ENCODE measurements at regions not wholly inside any gene's neighbourhood (a gene's known extent, or its start where the extent isn't known, plus 50 kb on each side); places are given as distances from the start of the nearest gene placed in this dataset.
A peak's percentile ranks its signal among the peaks of the same experiment; 100 is the strongest.

DNA sequence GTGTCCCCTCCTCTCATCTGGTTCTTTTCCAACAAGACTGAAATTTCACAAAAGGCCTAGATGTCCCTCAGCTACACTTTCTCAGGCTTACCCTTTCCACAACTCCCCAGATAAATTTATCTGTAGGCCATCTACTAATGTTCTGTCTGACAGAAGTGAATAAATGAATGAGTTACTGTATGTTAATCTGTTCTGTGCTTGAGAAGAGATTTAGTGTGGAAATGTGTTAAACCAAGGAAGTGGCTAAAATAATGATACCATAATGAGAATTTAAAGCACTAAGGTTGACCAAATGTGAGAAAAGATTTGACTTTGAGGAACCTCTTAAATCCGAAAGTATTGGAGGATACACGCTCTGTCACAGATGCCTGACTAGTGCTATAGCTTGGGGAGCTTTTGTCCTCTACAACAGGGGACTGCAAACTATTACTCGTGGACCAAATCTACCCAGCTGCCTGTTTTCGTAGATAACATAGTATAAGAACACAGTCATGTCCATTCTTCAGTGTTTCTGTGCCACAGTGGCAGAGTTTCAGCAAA, 74.8 kb upstream of the P2RY1 start:
- no peak overlapping the region for H3K4me3 Mint-ChIP-seq
- peaks cover 0 to 10% (median 5%) of the 10 kb centered on the region in 8 donors for H3K9me3 Mint-ChIP-seq
- POLR2A ChIA-PET (ENCODE audit: partially characterized antibody) = no interaction called here
- H3K9me3 ChIP-seq (ENCODE audit: control insufficient read depth in 1 of 2, low read length in 2 of 2) = no peaks in the 10 kb centered on the region
- no peak overlapping the region for H3K27ac ChIP-seq (ENCODE audit: low read depth, low read length)
- H3K36me3 Mint-ChIP-seq = no peaks in the 10 kb centered on the region
- H3K27me3 ChIP-seq (ENCODE audit: insufficient read depth, low read length) = no peaks in the 10 kb centered on the region
- H3K4me1 ChIP-seq (ENCODE audit: insufficient read depth, low read length) = no peaks in the 10 kb centered on the region
- no peaks in the 10 kb centered on the region for H3K36me3 ChIP-seq (ENCODE audit: insufficient read depth, low read length)
- H3K27me3 Mint-ChIP-seq = peaks cover 0 to 3% of the 10 kb centered on the region in 2 donors
- H3K4me3 ChIP-seq (ENCODE audit: low read length in 2 of 2) = no peak overlapping the region
- intact Hi-C loops (cut with micrococcal nuclease) = no loop called here
- H3K4me1 Mint-ChIP-seq = no peaks in the 10 kb centered on the region
- H3K27ac Mint-ChIP-seq = no peak overlapping the region
- no peak for DNase-seq
- CTCF ChIA-PET (ENCODE audit: partially characterized antibody) = no interaction called here

- POLR2A ChIA-PET (ENCODE audit: partially characterized antibody) = no interaction called here
- intact Hi-C loops (cut with micrococcal nuclease) = no loop called here
- no peaks in the 10 kb centered on the region for H3K27me3 ChIP-seq (ENCODE audit: insufficient read depth, low read length)
- no peak overlapping the region for H3K27ac ChIP-seq (ENCODE audit: low read depth, low read length)
- DNase-seq = no peak
- H3K4me3 ChIP-seq (ENCODE audit: low read length in 2 of 2) = no peak overlapping the region
- Mint-ChIP-seq H3K9me3 (peaks cover 0 to 11% (median 6%) of the 10 kb centered on the region in 8 donors), H3K36me3 (no peaks in the 10 kb centered on the region), H3K4me1 (no peaks in the 10 kb centered on the region), H3K4me3 (no peak overlapping the region), H3K27me3 (peaks cover 0 to 3% of the 10 kb centered on the region in 2 donors), H3K27ac (no peak overlapping the region)
- H3K36me3 ChIP-seq (ENCODE audit: insufficient read depth, low read length) = no peaks in the 10 kb centered on the region
- H3K4me1 ChIP-seq (ENCODE audit: insufficient read depth, low read length) = no peaks in the 10 kb centered on the region
- no peaks in the 10 kb centered on the region for H3K9me3 ChIP-seq (ENCODE audit: control insufficient read depth in 1 of 2, low read length in 2 of 2)
- CTCF ChIA-PET (ENCODE audit: partially characterized antibody) = no interaction called here
Observed at GRCh38 chr3:152760591-152760990, 74.3 kb upstream of the P2RY1 start.

DNA sequence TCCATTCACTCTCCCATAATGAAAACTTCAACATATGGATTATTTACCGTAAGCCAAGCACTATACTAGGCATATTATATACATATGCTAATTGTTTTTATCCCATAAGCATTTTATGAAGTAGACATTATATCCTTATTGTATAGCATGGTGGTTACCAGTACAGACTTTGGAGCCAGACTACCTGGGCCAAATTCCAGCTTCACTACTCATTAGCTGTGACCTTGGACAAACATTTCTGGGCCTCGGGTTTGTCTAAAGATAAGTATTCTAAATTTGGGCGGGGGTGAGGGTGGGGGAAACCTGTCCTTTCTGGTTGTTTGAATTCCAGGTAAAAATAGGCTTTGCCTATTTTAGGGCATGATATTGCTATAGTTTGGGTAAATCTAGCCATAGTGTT, 66.5 kb upstream of the P2RY1 start:
- Histone ChIP-seq H3K4me3 (ENCODE audit: low read length in 2 of 2) (no peak overlapping the region), H3K36me3 (ENCODE audit: insufficient read depth, low read length) (no peaks in the 10 kb centered on the region), H3K27me3 (ENCODE audit: insufficient read depth, low read length) (no peaks in the 10 kb centered on the region), H3K27ac (ENCODE audit: low read depth, low read length) (no peak overlapping the region), H3K4me1 (ENCODE audit: insufficient read depth, low read length) (no peaks in the 10 kb centered on the region), H3K9me3 (ENCODE audit: control insufficient read depth in 1 of 2, low read length in 2 of 2) (no peaks in the 10 kb centered on the region)
- POLR2A ChIA-PET (ENCODE audit: partially characterized antibody) = no interaction called here
- no peaks in the 10 kb centered on the region for H3K36me3 Mint-ChIP-seq
- no peaks in the 10 kb centered on the region for H3K4me1 Mint-ChIP-seq
- H3K27ac Mint-ChIP-seq = no peak overlapping the region
- DNase-seq = no peak
- H3K27me3 Mint-ChIP-seq = no peaks in the 10 kb centered on the region
- CTCF ChIA-PET (ENCODE audit: partially characterized antibody) = no interaction called here
- peaks cover 0 to 12% (median 5%) of the 10 kb centered on the region in 8 donors for H3K9me3 Mint-ChIP-seq
- H3K4me3 Mint-ChIP-seq = no peak overlapping the region
- intact Hi-C loops (cut with micrococcal nuclease) = no loop called here

DNA sequence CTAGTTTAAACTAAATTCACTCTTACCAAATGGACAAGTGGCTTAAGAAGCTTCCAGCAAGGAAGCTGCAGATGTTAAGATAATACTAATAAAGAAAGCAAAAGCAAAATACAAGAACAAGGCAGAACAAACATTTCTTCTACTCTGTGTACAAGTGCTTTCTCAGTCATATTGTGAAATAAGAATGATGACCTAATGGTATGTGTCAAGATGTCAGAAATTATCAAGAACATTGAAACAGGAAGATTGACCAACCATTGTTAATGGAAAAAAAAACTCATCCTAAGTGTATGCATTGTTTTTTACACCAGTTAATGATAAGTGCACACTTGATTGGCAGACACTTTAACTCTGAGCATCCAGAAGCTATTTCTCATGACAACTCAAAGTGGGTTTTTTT, 65.4 kb upstream of the P2RY1 start:
- Histone ChIP-seq H3K27me3 (ENCODE audit: insufficient read depth, low read length) (no peaks in the 10 kb centered on the region), H3K27ac (ENCODE audit: low read depth, low read length) (no peak overlapping the region), H3K4me3 (ENCODE audit: low read length in 2 of 2) (no peak overlapping the region), H3K9me3 (ENCODE audit: control insufficient read depth in 1 of 2, low read length in 2 of 2) (no peaks in the 10 kb centered on the region), H3K36me3 (ENCODE audit: insufficient read depth, low read length) (no peaks in the 10 kb centered on the region), H3K4me1 (ENCODE audit: insufficient read depth, low read length) (no peaks in the 10 kb centered on the region)
- intact Hi-C loops (cut with micrococcal nuclease) = no loop called here
- Mint-ChIP-seq H3K27ac (no peak overlapping the region), H3K36me3 (no peaks in the 10 kb centered on the region), H3K9me3 (peaks cover 0 to 8% (median 3%) of the 10 kb centered on the region in 8 donors), H3K4me3 (no peak overlapping the region), H3K4me1 (no peaks in the 10 kb centered on the region), H3K27me3 (no peaks in the 10 kb centered on the region)
- CTCF ChIA-PET (ENCODE audit: partially characterized antibody) = no interaction called here
- no peak for DNase-seq
- POLR2A ChIA-PET (ENCODE audit: partially characterized antibody) = no interaction called here

GRCh38 chr3:152770296-152770695, 64.6 kb upstream of the P2RY1 start:
- ChIA-PET CTCF (ENCODE audit: partially characterized antibody) (no interaction called here), POLR2A (ENCODE audit: partially characterized antibody) (no interaction called here)
- DNase-seq = no peak

GRCh38 chr3:152771120-152771519, 63.8 kb upstream of the P2RY1 start:
- H3K4me1 ChIP-seq (ENCODE audit: insufficient read depth, low read length) = no peaks in the 10 kb centered on the region
- intact Hi-C loops (cut with micrococcal nuclease) = no loop called here
- CTCF ChIA-PET (ENCODE audit: partially characterized antibody) = no interaction called here
- H3K27me3 ChIP-seq (ENCODE audit: insufficient read depth, low read length) = no peaks in the 10 kb centered on the region
- Mint-ChIP-seq H3K27ac (no peak overlapping the region), H3K4me1 (no peaks in the 10 kb centered on the region), H3K4me3 (no peak overlapping the region), H3K9me3 (peaks cover 0 to 4% (median 0%) of the 10 kb centered on the region in 8 donors), H3K27me3 (no peaks in the 10 kb centered on the region), H3K36me3 (no peaks in the 10 kb centered on the region)
- H3K36me3 ChIP-seq (ENCODE audit: insufficient read depth, low read length) = no peaks in the 10 kb centered on the region
- H3K27ac ChIP-seq (ENCODE audit: low read depth, low read length) = no peak overlapping the region
- no peak overlapping the region for H3K4me3 ChIP-seq (ENCODE audit: low read length in 2 of 2)
- no peak for DNase-seq
- POLR2A ChIA-PET (ENCODE audit: partially characterized antibody) = no interaction called here
- H3K9me3 ChIP-seq (ENCODE audit: control insufficient read depth in 1 of 2, low read length in 2 of 2) = no peaks in the 10 kb centered on the region

More at GRCh38 chr3:152770296-152770695, 64.6 kb upstream of the P2RY1 start:
- no peaks in the 10 kb centered on the region for H3K9me3 ChIP-seq (ENCODE audit: control insufficient read depth in 1 of 2, low read length in 2 of 2)
- no peak overlapping the region for H3K27ac ChIP-seq (ENCODE audit: low read depth, low read length)
- Mint-ChIP-seq H3K36me3 (no peaks in the 10 kb centered on the region), H3K27me3 (no peaks in the 10 kb centered on the region), H3K4me3 (no peak overlapping the region), H3K27ac (no peak overlapping the region), H3K4me1 (no peaks in the 10 kb centered on the region), H3K9me3 (peaks cover 0 to 4% (median 1%) of the 10 kb centered on the region in 8 donors)
- H3K4me3 ChIP-seq (ENCODE audit: low read length in 2 of 2) = no peak overlapping the region
- no peaks in the 10 kb centered on the region for H3K4me1 ChIP-seq (ENCODE audit: insufficient read depth, low read length)
- intact Hi-C loops (cut with micrococcal nuclease) = no loop called here
- H3K36me3 ChIP-seq (ENCODE audit: insufficient read depth, low read length) = no peaks in the 10 kb centered on the region
- H3K27me3 ChIP-seq (ENCODE audit: insufficient read depth, low read length) = no peaks in the 10 kb centered on the region

GRCh38 chr3:152772674-152773225, 62.2 kb upstream of the P2RY1 start:
- intact Hi-C loops (cut with micrococcal nuclease) = no loop called here
- no peaks in the 10 kb centered on the region for H3K36me3 Mint-ChIP-seq
- H3K27me3 Mint-ChIP-seq = no peaks in the 10 kb centered on the region
- no peak overlapping the region for H3K27ac Mint-ChIP-seq
- H3K27me3 ChIP-seq (ENCODE audit: insufficient read depth, low read length) = no peaks in the 10 kb centered on the region
- H3K4me3 Mint-ChIP-seq = no peak overlapping the region
- no peaks in the 10 kb centered on the region for H3K4me1 Mint-ChIP-seq
- H3K4me3 ChIP-seq (ENCODE audit: low read length in 2 of 2) = no peak overlapping the region
- no peak for DNase-seq
- H3K27ac ChIP-seq (ENCODE audit: low read depth, low read length) = no peak overlapping the region
- ChIA-PET POLR2A (ENCODE audit: partially characterized antibody) (no interaction called here), CTCF (ENCODE audit: partially characterized antibody) (no interaction called here)
- H3K9me3 Mint-ChIP-seq = peaks cover 0 to 6% (median 0%) of the 10 kb centered on the region in 8 donors
- no peaks in the 10 kb centered on the region for H3K9me3 ChIP-seq (ENCODE audit: control insufficient read depth in 1 of 2, low read length in 2 of 2)
- H3K4me1 ChIP-seq (ENCODE audit: insufficient read depth, low read length) = no peaks in the 10 kb centered on the region
- H3K36me3 ChIP-seq (ENCODE audit: insufficient read depth, low read length) = no peaks in the 10 kb centered on the region

DNA sequence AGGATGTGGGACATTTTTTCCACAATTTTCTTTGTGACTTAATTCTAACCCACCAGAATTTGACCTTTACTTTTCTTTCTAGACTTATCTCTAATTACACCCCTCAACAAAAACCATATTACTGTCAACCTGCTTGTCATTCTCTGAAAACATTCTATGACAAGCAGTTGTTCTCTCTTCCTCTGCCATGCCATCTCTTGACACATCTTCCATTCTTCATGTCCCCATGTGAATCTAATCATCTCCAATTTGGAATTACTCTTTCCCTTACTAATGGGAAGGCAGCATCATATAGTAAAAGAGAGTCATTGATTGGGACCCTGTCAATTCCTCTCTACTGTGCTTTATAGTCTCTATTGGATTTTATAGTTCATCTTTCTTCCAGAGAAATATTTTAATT, 61.3 kb upstream of the P2RY1 start:
- Histone ChIP-seq H3K36me3 (ENCODE audit: insufficient read depth, low read length) (no peaks in the 10 kb centered on the region), H3K9me3 (ENCODE audit: control insufficient read depth in 1 of 2, low read length in 2 of 2) (no peaks in the 10 kb centered on the region), H3K27ac (ENCODE audit: low read depth, low read length) (no peak overlapping the region), H3K27me3 (ENCODE audit: insufficient read depth, low read length) (no peaks in the 10 kb centered on the region), H3K4me1 (ENCODE audit: insufficient read depth, low read length) (no peaks in the 10 kb centered on the region), H3K4me3 (ENCODE audit: low read length in 2 of 2) (no peak overlapping the region)
- H3K27me3 Mint-ChIP-seq = no peaks in the 10 kb centered on the region
- H3K27ac Mint-ChIP-seq = peak overlapping the region in 1 of 7 donors; percentile 51
- no peak for DNase-seq
- H3K36me3 Mint-ChIP-seq = no peaks in the 10 kb centered on the region
- peaks cover 0 to 6% (median 0%) of the 10 kb centered on the region in 8 donors for H3K9me3 Mint-ChIP-seq
- ChIA-PET POLR2A (ENCODE audit: partially characterized antibody) (no interaction called here), CTCF (ENCODE audit: partially characterized antibody) (no interaction called here)
- intact Hi-C loops (cut with micrococcal nuclease) = no loop called here
- no peaks in the 10 kb centered on the region for H3K4me1 Mint-ChIP-seq
- no peak overlapping the region for H3K4me3 Mint-ChIP-seq

All from CD4-positive, alpha-beta memory T cell (primary cell).